ENCODE measurements at regions not wholly inside any gene's neighbourhood (a gene's known extent, or its start where the extent isn't known, plus 50 kb on each side); places are given as distances from the start of the nearest gene placed in this dataset.
"Not testable (repeated sequence)": the region's sequence is repeated elsewhere in the genome, so short reads cannot be mapped to it uniquely, and the experiment has no call there.

DNA sequence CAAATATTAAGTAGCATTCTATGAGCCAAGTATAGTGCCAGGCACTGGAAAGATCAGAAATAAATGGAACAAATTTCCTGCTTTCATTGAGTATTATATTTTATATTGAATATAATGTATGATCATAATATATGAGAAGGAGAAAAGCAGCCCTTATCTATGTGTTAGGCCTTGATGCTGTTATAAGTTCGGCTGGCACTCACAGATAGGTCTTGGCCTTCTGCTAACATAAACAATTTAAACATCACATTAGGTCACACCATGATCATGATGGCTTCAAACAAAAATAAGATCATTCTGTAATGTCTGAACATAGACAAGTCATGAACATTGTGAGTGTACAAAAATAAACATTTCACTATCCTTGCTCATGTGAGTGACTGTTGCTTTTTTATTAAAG is 584.0 kb upstream of the ZNF385D start:
- DNase-seq = no peak

DNA sequence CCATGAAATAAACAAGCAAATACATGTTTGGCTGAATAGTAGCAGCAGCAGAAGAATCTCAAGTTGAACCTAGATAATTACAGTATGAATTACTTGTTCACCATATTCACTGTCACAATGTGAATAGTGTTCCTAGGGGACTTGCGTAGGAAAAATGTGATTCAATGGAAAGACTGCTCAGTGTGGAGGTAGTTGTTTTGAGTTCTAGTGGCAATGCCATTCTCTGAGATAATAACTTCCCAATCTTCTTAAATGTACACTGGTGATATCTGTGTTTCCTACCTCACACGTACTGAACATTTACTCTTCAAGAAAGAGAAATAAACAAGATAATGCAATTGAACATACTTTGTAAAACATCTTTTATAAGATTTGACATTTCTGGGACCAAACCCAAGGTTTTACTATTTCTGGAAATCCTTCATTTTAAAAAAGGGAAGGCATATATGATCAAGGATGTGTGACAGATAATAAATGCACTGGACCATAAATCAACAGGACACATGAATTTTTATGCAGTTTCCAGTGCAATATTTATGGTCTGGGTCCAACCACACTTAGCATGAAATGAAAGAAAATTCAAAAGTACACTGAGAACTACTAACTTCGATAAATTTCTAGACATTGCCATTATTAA is 598.3 kb upstream of the ZNF385D start:
- no peak for DNase-seq

DNA sequence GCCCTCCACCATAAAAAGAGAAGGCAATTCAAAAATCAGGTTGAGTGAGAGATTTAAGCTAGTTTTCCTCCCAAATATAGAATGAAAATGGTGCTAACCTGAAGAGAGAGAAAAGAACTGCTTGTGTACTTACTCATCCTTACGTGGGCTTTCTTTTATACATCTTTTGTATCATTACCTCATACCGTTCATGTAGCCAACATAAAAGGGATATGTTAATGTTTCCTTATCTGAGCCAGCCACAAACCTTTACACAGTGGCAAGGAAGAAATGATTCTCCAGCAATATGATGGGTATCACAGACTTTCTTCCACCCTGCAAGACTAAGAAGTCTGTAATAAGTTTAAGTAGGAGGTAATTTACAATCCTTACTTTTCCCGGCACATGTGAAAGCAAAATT is 600.8 kb upstream of the ZNF385D start:
- DNase-seq = no peak

DNA sequence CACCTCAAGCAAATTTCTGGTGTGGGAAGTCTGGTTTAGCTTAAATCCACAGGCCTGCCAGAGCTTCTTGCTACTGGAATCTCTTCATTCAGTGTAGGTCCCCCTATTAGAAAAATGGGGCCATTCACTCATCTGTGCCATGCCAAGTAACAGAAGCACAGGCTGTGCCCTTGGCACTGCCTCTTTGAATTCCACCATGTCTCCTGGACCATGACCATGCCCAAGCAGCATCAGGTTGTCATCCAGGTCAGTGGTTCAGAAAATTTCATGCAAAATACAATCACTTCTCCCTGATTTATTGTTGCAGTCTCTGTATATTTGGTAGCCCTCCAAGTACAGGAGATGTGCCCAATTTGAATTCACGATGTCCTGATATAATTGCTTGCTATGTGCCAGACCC is 602.1 kb upstream of the ZNF385D start:
- no peak for DNase-seq

DNA sequence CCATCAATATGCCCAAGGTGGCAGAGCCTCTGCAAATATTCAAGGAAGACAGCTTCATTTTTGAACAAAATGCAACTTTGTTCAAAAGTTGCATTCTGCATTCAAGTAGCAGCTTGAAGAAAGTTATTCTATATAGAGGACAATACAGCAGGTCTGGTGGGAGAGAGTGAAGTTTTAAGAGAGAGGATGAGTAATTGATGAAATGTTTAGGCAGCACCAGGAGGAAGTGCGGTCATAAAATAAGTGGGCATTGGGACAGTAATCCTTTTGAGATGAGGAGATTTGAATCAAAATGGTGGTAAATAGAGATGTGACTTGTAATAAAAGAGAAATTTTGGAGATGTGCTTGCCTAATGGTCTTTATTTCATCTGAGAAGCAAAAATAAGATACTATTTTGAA is 607.3 kb upstream of the ZNF385D start:
- no peak for DNase-seq

DNA sequence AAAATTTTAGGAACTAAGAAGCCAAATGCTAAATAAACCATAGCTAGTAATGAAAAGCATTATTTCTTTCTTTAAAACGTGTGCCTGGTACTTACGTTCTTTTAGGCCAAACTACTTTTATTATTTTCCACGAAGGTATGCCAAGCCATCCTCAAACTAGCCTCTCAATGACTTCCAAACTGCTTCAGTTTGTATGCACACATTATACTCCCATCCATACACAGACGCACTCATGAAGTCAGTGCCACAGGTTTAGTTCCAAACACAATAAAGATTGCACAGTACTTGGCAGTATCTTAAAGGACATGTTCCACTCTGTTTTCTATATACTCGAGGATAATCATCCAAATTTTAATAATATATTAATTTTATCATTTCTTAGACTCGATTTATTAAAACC is 609.2 kb upstream of the ZNF385D start:
- DNase-seq = no peak

DNA sequence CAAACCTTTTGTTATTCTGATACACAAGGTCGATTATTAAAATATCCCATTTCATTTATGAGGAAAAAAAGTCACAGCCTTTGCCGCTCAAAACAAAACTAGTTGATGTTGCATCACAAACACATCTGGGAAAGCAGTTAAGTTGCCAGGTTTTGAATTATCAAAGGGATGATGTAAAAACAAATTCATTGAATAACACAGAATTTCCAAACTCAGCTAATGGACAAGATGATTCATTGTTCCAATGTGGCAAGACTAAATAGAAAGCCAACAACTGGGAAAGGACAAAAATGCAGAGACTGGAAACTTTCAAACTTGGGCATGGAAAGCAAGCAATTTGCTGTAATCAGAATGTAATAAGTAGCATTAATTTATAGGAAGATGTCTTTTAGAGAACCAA is 610.0 kb upstream of the ZNF385D start:
- no peak for DNase-seq

DNA sequence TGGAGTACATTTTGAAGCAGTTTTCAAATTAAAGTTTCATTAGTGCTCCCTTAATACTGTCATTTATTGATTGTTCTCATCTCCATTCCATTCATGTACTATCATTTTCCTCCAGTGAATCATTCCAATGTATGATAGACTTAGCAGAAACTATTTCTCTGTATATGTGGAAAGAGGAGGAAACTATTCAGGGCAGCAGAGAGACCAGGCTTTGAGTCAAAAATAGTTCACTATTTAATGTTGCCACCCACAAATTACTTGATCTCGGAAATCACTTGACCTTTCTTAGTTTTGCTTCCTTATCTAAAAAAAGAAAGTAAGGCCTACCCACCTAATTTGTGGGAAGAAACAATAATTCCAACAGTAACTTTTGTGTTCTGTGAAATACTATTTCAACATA is 610.5 kb upstream of the ZNF385D start:
- DNase-seq = no peak

DNA sequence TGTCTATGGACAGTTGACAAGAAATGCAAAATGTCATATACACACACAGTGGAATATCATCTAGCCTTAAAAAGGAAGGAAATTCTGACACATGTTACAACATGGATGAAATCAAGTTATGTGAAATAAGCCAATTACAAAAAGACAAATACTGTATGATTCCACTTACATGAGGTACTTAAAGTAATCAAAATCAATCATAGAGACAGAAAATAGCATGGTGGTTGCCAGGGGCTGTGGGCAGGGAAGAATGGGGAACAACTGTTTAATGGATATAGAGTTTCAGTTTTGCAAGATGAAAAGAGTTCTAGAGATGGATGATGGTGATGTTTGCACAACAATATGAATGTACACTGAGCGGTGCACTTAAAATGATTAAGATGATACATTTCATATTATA is 613.8 kb upstream of the ZNF385D start:
- no peak for DNase-seq

DNA sequence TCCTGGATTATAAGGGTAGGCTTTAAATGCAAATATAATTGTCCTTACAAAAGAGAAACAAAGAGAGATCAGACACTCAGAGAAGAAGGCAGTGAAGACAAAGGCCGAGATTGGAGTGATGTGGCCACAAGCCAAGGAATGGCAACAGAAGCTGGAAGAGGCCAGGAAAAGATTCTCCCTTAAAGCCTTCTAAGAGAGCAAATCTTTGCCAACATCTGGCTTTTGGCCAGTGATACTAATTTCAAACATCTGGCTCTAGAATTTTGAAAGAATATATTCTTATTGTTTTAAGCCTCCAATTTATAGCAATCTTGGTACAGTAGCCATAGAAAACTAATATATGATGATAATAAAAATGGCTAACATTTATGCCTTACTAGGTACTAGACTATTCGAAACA is 615.8 kb upstream of the ZNF385D start:
- DNase-seq = no peak

DNA sequence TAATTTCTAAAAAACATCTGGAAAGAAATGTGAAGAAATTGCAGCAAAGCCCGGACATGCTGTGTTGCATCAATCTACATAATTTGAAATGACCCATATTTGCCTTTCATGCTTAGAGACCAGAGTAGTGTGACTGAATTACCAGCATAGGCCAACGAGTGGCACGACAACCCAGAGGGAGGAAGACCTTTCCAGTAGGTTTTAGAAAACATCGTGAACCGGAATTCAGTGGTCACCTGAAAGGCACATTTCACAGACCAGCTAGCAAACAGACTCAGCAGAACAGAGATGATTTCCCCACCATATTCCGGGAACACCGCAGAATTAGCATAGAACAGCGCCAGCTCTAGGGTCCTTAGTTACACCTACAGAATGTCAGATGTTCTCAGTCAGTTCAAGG is 620.0 kb upstream of the ZNF385D start:
- DNase-seq = no peak

DNA sequence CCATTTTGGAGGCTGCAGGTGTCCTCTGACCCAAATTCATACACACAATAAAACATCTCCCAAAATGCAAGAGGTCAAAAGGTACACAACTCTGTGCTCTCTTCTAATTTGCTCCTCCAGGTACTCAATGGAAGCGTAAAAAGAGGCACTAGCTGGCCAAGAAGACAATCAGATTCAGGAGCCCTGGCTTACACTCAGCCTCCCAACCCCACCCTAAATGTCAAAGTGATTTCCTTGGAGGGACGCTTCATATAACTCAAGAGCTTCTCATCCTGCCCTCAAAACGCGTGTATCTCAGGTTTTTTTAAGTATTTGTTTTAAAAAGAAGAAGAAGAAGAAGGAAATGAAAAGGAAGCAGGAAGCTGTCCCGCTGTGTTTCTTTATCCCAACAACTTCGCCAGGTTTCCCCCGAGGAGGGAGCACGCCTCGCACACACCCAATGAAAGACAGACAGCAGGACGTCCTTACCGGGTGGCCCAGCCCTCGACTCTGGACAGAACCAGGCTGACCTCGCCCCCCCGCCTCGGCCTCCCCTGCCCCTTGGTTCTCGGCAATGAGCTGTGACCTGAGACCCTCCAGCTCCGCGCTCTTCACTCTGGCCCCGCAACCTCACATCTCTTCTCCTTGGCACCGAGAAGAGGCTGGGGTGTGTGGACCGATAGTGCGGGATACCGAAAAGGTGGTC is 620.7 kb upstream of the ZNF385D start:
- DNase-seq = no peak

DNA sequence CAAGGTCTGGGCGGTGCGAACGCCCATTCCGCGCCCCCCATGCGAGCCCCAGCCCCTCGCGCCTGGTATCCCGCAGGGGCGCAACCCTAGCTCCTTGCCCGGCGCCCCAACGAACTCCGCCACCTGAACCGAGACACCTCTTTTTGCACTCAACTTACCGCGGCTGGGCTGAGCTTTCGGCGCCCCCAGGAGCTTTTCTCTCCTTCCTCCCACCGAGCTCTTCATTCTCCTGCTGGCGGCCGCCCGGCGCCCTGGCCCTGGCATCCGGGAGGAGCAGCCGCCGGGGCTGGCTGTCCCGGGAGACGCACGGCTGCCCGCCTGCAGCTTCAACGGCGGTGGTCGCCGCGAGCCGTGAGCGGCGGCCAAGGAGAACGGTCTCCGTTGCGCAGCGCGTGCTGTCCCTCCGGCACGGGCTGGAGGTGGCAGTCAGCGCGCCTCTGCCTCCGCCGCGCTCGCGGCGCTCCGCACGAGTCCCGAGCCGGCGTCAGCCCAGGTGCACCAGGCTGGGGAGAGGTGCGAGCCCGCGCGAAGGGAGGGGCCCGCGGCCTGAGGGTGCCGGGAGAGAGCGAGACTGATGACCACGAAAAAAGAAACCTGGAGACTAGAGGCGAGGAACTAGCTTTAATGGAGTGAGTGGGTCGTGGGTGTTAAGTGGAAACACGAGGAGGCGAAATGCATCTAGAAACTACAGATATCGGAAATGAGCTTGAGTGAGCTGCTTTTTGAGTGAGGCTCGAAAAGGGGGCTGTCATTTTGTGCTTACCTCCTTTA is 621.5 kb upstream of the ZNF385D start:
- DNase-seq = no peak

DNA sequence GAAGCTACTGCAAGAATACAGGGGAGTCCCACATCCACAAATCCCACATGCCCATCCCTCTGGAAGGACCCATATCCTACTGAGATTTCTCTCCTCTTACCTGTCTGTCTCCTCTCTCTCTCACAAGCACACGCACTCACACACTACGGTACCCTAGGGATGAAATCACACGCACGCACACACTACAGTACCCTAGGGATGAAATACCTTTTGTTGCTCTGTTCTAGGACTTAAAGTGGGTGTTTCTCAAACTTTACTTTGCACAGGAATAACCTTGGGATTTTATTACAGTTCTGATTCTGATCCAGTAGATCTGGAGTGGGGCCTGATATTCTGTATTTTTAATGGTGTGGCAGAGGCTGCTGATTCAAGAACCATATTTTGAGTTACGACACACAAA is 622.2 kb upstream of the ZNF385D start:
- DNase-seq = no peak

DNA sequence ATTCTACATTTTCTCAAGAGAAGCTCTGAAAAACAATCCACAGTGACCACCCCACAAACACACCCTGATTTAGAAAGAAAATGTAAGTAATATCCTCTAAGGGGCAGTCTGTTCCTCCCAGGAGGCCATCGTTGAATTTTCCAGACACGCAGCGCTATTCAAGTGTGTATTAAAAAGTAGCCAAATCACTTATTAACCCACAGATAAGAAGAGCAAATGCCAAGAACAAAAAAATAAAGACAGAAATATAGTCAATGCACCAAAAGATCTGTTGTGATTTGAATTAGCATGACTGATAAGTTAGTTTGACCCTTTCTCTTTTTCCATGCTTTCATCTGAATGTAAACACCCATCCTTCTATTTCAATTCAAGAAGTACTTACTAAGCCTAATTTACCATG is 622.8 kb upstream of the ZNF385D start:
- DNase-seq = no peak

DNA sequence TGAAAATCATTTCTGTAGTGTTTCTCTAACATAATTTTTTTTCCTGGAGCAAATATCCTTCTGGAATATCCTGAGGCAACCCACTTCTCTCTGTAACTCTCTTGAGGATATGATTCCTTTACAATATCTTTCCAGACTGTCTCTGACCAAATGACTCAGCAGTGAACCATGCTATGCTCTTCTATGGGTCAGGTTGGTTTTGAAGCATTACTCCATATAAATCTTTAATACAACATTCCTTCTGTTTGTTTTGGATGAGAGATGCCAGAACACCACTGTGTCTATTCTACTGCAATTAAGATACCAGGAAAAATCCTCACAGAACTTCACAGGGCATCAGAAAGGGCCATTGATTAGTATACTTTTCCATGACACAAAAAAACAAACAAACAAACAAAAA is 626.4 kb upstream of the ZNF385D start:
- no peak for DNase-seq

DNA sequence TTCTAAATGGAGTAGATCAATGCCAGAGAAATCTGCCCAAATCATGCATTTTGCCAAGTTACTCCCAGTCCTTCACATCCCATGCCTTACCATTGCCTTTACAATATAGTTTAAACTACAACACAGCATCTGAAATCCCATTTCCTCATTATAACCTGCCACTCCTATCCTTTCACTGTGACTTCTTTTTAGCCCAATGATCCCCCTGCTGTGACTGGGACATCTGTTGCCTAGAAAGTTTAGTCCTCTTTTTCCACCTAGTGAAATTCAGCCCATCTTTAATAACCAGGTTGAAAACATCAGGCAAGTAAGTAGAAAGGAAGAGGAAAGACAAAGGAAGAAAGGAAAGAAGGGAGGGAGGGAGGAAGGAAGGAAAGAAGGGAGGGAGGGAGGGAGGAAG is 627.9 kb upstream of the ZNF385D start:
- no peak for DNase-seq

DNA sequence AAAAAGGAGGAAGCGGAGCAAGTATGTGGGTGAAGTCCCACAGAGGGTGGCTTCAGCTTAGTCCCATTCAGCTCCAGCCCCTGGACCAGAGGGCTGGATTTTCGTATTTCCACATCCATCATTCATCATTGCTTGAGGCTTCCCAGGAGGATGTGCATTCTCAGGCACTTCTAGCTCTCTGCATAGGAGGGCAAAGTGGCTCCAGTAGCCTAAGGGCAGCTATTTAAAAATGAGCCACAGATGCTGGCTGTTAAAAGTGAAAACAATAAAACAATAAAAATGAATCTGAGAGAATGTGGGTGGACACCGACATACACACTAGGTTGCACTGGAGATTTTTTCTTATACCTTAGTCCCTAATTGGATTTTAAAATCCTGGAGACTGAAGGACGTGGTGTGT is 629.2 kb upstream of the ZNF385D start:
- no peak for DNase-seq

DNA sequence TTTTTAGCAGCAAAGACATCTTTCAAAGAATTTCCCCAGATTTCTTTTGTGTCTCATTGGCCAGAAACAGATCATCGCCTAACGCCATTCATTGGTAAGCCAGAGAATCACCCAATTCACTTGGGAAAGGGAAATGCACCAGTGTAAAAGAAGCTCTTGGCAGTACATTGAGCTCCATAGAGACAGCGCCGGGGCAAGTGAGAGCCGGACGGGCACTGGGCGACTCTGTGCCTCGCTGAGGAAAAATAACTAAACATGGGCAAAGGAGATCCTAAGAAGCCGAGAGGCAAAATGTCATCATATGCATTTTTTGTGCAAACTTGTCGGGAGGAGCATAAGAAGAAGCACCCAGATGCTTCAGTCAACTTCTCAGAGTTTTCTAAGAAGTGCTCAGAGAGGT is 630.6 kb upstream of the ZNF385D start:
- DNase-seq = not testable (repeated sequence)

DNA sequence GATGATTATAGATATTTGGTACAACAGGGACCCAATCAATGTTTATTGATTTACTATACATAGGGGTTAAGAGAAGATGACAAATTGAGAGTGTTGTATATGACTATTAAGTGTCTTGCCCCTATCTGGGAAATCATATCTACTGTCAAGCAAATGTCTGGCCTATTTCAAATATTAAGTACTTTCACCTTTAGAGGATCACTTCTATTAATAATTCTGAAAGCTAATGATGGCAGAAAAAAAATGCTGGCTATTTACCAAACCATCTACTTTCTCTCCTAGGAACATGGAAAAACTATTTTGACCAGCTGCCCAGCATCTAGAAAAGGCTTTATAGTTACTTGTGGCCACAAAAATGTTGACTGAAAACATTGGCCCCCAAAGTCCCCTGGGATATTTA is 632.3 kb upstream of the ZNF385D start:
- no peak for DNase-seq

DNA sequence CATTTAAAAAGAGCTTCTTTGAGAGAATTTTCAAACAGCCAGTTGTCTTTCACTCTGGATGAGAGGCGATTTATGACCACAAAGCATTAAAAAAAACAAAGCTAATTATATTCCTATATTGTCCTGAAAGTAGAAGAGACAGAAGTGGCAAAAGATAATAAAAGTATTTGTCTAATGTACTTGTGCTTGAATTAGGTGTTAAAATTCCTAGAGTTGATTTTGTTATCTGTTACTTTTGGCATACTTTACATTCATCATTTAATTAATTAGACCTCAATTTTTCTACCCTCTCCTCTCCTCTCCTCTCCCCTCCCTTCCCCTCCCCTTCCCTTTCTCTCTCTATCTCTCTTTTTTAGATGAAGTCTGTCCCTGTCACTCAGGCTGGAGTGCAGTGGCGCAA is 635.1 kb upstream of the ZNF385D start:
- no peak for DNase-seq

DNA sequence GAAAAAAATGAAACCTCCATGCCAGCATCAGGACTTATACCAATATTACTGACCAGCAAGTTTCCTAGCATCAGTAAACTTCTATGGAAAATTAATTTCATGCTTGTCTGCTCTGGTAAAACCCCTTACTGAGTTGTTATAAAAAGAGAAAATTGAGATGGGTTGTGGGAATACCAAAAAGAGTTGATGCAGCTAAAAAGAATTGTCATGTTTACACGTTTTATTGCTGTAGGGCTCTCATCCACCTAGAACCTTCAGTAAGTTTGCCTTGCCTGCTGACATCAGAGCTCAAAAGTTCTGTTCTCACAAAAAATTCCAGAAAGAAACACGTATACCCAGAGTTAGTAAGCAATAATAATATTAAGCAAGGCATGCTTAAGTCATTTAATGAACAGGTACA is 641.3 kb upstream of the ZNF385D start:
- no peak for DNase-seq

DNA sequence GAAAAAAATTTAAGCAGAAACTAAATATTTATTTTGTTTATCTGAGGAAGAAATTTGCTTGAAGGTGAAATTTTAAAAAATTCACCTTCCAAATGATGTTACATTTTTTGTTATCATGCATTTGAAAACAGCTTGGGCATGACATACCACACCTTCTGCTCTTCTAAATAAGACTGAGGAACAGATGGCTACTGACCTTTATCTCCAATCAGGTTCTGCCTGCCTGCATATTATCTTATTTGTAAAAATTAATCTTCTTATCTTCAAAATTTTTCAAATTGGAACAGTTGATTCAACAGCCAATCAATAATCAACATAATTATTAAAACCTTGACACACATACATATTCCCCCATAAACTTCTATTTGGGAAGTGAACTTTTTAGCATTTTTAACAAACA is 641.8 kb upstream of the ZNF385D start:
- DNase-seq = no peak

DNA sequence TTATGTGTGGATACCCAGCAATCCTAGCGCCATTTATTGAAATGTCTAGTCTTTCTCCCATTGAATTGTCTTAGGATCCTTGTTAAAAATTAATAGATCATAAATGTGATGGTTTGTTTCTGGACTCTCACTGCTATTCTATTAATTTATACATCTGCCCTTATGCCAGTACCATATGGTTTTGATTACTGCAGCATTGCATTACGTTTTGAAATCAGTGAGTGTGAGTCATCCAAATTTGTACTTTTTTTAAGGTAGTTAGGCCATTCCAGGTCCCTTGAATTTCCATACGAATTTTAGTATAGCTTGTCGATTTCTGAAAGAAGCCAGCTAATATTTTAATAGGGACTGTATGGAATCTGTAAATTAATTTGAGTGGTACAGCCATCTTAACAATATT is 648.6 kb upstream of the ZNF385D start:
- DNase-seq = no peak

DNA sequence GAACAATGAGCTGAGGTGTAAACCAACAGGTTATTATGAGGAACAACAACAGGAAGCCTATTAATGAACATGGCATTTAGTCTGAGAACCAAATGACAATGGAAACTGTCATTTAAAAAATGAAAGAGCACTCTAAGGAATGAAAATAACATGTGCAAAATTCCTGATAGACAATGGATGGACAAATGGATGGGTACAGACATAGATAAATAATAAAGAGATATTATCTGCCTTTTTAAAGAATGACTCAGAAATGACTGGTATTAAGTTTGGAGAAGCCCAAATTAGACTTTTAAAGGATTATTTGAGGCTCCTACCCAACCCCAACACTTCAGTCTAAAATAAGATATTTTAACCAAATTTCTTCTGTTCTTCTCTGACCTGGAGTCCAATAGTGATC is 650.5 kb upstream of the ZNF385D start:
- no peak for DNase-seq
